Fibroblast of pulmonary artery (primary cell): ENCODE measurements at regions not wholly inside any gene's neighbourhood (a gene's known extent, or its start where the extent isn't known, plus 50 kb on each side); places are given as distances from the start of the nearest gene placed in this dataset.

Experiments used
- DNase-seq: peaks from one replicate; pipeline ENCODE4 v3.0.0-alpha.2; 2010; ENCODE audit warnings: low read depth
- H3K4me3 ChIP-seq: replicated peaks from 2 replicates; pipeline ENCODE4 v1.5.1; 2011; ENCODE audit warnings: low read depth, mild to moderate bottlenecking, control low read depth, low read length, moderate library complexity
- TF ChIP-seq, protein P1 (sequence below): IDR thresholded peaks from 2 replicates; pipeline ENCODE4 v1.5.1; 2011; ENCODE audit warnings: mild to moderate bottlenecking, control low read depth, low read length, inconsistent platforms; ENCODE audit errors: missing control alignments

DNA sequence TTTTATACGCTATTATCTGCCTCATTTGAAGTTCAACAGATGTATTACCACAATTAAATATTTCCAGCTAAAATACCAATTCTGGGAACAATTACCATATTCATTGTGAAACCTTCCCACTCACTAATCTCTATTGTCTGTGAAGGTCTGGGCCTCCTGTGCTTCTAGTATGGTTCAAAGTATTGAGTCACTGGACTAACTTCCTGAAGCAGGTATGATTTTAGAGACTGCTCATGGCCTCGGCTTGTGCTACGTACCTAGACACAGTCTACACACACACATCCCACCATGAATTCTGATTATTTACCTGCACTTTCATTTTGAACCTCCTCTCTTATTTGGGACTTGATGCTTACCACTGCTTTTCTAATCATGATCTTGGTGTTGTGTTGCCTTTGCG lies 180.7 kb upstream of the EPHA4 start:
- H3K4me3 ChIP-seq, result no peak overlapping the region
- DNase-seq, result peak; percentile 2
- TF ChIP-seq, protein P1, sequence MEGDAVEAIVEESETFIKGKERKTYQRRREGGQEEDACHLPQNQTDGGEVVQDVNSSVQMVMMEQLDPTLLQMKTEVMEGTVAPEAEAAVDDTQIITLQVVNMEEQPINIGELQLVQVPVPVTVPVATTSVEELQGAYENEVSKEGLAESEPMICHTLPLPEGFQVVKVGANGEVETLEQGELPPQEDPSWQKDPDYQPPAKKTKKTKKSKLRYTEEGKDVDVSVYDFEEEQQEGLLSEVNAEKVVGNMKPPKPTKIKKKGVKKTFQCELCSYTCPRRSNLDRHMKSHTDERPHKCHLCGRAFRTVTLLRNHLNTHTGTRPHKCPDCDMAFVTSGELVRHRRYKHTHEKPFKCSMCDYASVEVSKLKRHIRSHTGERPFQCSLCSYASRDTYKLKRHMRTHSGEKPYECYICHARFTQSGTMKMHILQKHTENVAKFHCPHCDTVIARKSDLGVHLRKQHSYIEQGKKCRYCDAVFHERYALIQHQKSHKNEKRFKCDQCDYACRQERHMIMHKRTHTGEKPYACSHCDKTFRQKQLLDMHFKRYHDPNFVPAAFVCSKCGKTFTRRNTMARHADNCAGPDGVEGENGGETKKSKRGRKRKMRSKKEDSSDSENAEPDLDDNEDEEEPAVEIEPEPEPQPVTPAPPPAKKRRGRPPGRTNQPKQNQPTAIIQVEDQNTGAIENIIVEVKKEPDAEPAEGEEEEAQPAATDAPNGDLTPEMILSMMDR, result no peak

DNA sequence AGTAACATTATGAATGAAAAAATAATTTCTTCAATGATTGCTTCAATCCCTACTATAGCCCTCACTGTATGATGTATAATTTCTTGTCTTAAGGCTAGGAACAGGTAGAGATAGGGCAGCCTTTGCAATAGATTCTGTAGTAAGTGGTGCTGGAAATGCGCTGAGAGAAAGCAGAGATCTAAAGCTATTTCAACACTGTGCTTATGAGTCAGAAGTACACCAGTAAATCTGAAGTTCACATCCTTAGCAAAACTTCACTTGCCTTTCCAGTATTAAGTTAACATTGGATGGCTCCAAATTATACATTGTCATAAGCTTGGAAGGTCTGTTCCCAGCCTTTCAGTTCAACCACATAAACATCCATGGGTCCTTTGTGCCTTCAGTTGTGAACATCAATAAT lies 178.2 kb upstream of the EPHA4 start:
- H3K4me3 ChIP-seq, result no peak overlapping the region
- TF ChIP-seq, protein P1, result no peak
- DNase-seq, result peak; percentile 24

DNA sequence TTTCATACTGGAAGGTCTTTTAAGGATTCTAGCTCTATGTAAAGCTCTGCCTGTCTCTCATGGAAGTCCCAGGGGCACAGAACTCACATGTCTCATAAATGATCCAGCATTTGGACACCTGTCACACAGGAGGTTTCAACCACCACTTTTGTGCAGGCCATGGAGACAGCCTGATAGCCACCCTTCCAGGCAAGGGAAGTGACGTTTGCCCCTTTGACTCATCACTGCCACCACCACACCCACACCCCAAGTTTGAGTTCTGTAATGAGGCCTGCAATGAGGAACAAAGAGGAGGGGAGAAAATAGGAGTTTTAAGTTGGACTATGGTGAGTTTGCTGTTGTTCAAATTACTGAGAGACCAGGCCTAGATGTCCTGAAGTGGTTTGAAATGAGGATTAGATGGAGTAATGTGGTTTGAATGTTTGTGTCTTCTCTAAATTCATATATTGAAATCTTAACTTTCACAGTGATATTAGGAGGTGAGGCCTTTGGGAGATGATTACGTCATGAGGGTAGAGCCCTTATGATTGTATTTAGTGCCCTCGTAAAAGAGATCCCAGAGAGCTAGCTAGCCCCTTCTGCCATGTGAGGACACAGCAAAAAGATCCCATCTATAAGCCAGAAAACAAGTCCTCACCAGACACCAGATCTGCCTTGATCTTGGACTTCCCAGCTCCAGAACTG lies 175.3 kb upstream of the EPHA4 start:
- TF ChIP-seq, protein P1, result no peak
- H3K4me3 ChIP-seq, result no peak overlapping the region
- DNase-seq, result no peak

DNA sequence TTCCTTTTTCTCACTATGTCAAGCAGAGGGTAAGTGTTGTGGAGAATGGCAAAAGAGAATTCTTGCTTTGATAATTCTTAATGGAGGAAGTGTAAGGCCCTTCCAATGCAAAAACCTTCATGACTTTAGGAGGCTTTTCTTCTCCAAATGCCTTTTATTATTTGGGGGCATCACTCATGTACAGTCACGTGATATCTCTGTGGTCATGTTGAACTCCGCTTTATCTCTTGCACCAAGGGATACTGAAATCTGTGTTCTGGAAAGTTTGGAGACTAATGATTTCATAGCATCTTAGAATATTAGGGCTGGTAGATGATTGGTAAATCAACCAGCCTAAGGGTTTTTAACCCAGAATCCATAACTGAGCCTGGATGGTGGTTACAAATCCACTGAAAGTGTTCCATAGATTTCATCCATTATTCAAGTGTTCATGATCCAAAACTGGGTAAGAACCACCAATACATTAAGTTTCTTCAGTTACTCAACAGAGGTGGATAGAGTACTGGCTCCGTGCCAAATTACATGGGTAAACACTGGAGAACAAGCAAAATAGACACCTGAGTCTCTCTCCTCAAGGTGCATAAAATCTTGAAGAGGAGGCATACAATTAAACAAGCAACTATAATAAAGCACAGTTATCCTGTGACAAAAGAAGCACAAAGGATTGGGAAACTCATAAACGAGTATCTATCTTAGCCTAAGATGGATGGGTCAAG lies 169.6 kb upstream of the EPHA4 start:
- TF ChIP-seq, protein P1, result no peak
- no peak for DNase-seq

DNA sequence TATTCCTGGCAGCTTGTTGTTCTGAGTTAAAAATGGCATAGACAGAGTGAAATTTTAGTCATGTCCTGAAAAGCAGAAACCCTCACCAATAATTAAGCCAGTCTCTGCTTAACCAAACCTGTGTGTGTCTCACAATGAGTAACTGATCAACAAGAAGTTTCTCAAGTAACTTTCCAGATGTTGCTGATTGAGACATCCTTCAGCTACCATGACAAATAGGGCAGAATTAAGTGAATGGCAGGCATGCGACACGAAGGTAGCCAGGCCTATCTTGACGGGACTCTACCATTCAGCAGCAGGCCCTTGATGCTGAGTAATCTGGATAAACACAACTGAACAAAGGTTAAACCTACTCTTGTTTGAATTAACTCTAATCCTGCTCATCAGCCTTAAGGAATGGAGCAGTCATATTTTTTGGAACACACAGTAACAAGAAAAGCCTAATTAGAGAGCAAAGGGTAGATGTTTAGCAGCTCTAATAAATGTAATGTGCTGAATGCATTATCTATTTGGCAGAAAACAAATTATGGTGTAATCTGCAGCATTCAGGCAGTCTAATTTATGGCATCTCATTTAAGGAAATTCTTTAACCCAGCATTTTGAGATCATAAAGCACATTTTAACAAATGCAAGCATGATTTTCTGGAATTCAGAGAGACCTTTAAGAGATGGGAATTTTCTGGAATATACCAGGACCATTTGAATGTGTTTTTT lies 159.5 kb upstream of the EPHA4 start:
- no peak overlapping the region for H3K4me3 ChIP-seq
- TF ChIP-seq, protein P1, result no peak
- no peak for DNase-seq

More for the DNA sequence above, 169.6 kb upstream of the EPHA4 start:
- no peak overlapping the region for H3K4me3 ChIP-seq

DNA sequence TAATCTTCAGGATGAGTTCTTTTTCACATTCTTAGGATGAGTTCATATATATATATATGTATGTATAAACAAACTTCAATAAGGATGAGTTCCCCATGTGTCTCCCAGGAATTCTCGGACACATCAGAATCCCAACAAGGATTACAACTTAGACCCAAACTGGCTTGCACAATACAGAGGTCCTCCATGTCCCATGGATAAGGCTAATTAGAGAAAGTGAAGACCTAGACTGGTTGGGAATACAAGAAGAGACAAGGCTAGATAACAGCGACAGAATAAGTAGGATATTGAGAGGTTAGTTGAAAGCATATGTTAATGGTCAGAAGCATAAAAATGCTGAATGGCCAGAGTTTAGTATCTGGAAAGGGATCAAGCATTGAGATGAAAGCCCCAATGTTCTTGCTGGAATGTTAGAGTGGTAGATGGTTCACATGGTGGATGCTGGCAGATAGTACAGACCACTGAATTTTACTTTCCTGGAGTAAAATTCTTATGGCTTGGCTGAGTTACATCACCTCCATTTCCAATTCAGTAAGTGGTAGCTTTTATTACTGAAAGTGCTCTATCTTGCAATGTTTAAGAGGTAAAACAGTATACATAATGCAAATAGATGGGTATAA lies 154.9 kb upstream of the EPHA4 start:
- TF ChIP-seq, protein P1, result no peak
- DNase-seq, result no peak
- no peak overlapping the region for H3K4me3 ChIP-seq
